HCT116 (cell line): ENCODE measurements at regions not wholly inside any gene's neighbourhood (a gene's known extent, or its start where the extent isn't known, plus 50 kb on each side); places are given as distances from the start of the nearest gene placed in this dataset.

Source experiments
- CEBPB ChIP-seq: IDR thresholded peaks from 2 replicates; pipeline ENCODE4 v1.6.1; 2012; ENCODE audit warnings: low read depth
- EGR1 ChIP-seq: IDR thresholded peaks from 2 replicates; pipeline ENCODE4 v1.6.1; 2012; ENCODE audit warnings: low read depth
- ELF1 ChIP-seq: IDR thresholded peaks from 2 replicates; pipeline ENCODE4 v1.6.1; 2012; ENCODE audit warnings: low read depth, borderline replicate concordance
- EZH2 ChIP-seq: fragments of 200-600 bp; sonication (generic); IDR thresholded peaks from 2 replicates; pipeline ENCODE4 v1.6.1; 2017; ENCODE audit warnings: antibody characterized with exemption, mixed run types
- EZH2phosphoT487 ChIP-seq: fragments of 200-600 bp; IDR thresholded peaks from 2 replicates; pipeline ENCODE4 v1.6.1; 2018; ENCODE audit warnings: antibody characterized with exemption, borderline replicate concordance
- MAX ChIP-seq: IDR thresholded peaks from 2 replicates; pipeline ENCODE4 v1.6.1; 2012
- POLR2A ChIP-seq: IDR thresholded peaks from 2 replicates; pipeline ENCODE4 v1.7.0; 2011; ENCODE audit warnings: borderline replicate concordance; ENCODE audit not compliant: insufficient read depth, insufficient read length; ENCODE audit errors: extremely low read depth
- POLR2AphosphoS5 ChIP-seq: IDR thresholded peaks from 2 replicates; pipeline ENCODE4 v1.6.1; 2011; ENCODE audit warnings: mild to moderate bottlenecking, low read depth, low read length, moderate library complexity
- SIN3A ChIP-seq: IDR thresholded peaks from 2 replicates; pipeline ENCODE4 v1.6.1; 2012; ENCODE audit warnings: low read depth
- ZBTB33 ChIP-seq: IDR thresholded peaks from 2 replicates; pipeline ENCODE4 v1.6.1; 2011; ENCODE audit warnings: mild to moderate bottlenecking, low read length, moderate library complexity; ENCODE audit not compliant: insufficient replicate concordance; ENCODE audit errors: extremely low read depth
- ZNF274 ChIP-seq: fragments of 200-500 bp; sonication (Bioruptor generic); IDR thresholded peaks from 2 replicates; pipeline ENCODE4 v1.6.1; 2014; ENCODE audit warnings: mild to moderate bottlenecking, low read depth, low read length, inconsistent platforms
- TF ChIP-seq, protein P1 (sequence below), 3 experiments: fragments of 200-600 bp in 1 of 3; sonication (generic) in 1 of 3; IDR thresholded peaks in 2 of 3; conservative IDR thresholded peaks in 1 of 3; 2 replicates each; pipeline ENCODE4 v1.5.1; 2012 to 2017; ENCODE audit warnings: low read depth in 2 of 3, low read length in 2 of 3, antibody characterized with exemption in 1 of 3, borderline replicate concordance in 1 of 3, control low read depth in 1 of 3, mild to moderate bottlenecking in 1 of 3, mixed read lengths in 1 of 3, mixed run types in 1 of 3, moderate library complexity in 1 of 3; ENCODE audit not compliant: insufficient read depth in 1 of 3
- TF ChIP-seq, protein P2 (sequence below): IDR thresholded peaks from 2 replicates; pipeline ENCODE4 v1.6.1; 2012; ENCODE audit warnings: low read depth

DNA sequence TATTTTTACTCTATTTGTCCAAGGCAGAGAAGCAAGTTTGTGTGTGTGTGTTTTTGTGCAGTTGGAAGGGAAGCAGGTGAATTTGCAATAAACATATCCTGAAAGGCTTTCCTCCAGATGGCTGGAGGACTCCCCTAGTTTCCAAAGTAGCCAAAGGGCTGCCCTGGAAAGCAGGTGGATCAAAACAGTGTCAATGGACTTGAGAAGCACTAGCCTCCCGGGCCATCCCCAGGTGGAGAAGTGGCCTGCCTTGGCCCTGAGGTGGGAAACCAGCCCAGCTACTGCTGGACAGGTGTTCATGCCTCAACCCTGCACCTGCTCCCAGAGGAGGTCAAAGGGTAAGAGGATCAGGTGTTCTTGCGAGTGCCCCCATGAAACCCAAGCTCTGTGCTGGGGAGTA is 1046.9 kb downstream of the VRK1 start:
- TF ChIP-seq, protein P1, sequence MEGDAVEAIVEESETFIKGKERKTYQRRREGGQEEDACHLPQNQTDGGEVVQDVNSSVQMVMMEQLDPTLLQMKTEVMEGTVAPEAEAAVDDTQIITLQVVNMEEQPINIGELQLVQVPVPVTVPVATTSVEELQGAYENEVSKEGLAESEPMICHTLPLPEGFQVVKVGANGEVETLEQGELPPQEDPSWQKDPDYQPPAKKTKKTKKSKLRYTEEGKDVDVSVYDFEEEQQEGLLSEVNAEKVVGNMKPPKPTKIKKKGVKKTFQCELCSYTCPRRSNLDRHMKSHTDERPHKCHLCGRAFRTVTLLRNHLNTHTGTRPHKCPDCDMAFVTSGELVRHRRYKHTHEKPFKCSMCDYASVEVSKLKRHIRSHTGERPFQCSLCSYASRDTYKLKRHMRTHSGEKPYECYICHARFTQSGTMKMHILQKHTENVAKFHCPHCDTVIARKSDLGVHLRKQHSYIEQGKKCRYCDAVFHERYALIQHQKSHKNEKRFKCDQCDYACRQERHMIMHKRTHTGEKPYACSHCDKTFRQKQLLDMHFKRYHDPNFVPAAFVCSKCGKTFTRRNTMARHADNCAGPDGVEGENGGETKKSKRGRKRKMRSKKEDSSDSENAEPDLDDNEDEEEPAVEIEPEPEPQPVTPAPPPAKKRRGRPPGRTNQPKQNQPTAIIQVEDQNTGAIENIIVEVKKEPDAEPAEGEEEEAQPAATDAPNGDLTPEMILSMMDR (IDR thresholded peaks at IDR 0.05 in 2 of 3, conservative IDR thresholded peaks at IDR 0.05 in 1 of 3; ENCODE audit: borderline replicate concordance in 1 of 3, insufficient read depth in 1 of 3, low read depth in 2 of 3, low read length in 2 of 3), result no peak
- TF ChIP-seq SIN3A, result no peak
- TF ChIP-seq, protein P2, sequence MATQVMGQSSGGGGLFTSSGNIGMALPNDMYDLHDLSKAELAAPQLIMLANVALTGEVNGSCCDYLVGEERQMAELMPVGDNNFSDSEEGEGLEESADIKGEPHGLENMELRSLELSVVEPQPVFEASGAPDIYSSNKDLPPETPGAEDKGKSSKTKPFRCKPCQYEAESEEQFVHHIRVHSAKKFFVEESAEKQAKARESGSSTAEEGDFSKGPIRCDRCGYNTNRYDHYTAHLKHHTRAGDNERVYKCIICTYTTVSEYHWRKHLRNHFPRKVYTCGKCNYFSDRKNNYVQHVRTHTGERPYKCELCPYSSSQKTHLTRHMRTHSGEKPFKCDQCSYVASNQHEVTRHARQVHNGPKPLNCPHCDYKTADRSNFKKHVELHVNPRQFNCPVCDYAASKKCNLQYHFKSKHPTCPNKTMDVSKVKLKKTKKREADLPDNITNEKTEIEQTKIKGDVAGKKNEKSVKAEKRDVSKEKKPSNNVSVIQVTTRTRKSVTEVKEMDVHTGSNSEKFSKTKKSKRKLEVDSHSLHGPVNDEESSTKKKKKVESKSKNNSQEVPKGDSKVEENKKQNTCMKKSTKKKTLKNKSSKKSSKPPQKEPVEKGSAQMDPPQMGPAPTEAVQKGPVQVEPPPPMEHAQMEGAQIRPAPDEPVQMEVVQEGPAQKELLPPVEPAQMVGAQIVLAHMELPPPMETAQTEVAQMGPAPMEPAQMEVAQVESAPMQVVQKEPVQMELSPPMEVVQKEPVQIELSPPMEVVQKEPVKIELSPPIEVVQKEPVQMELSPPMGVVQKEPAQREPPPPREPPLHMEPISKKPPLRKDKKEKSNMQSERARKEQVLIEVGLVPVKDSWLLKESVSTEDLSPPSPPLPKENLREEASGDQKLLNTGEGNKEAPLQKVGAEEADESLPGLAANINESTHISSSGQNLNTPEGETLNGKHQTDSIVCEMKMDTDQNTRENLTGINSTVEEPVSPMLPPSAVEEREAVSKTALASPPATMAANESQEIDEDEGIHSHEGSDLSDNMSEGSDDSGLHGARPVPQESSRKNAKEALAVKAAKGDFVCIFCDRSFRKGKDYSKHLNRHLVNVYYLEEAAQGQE, result no peak
- no peak for TF ChIP-seq POLR2AphosphoS5
- no peak for TF ChIP-seq POLR2A
- no peak for TF ChIP-seq EGR1
- no peak for TF ChIP-seq ELF1
- no peak for TF ChIP-seq ZBTB33
- no peak for TF ChIP-seq MAX
- TF ChIP-seq ZNF274, result no peak
- TF ChIP-seq EZH2, result no peak
- no peak for TF ChIP-seq CEBPB
- no peak for TF ChIP-seq EZH2phosphoT487
